IMR-90 (cell line): ENCODE measurements at regions not wholly inside any gene's neighbourhood (a gene's known extent, or its start where the extent isn't known, plus 50 kb on each side); places are given as distances from the start of the nearest gene placed in this dataset.

Experiments used
- ATAC-seq: fragments of 200-7000 bp; cut with Tn5 transposase; 2 replicates; pipeline ENCODE4 v1.9.1; 2020; ENCODE audit warnings: low read depth, mild to moderate bottlenecking, moderate library complexity
- BruUV-seq: library from RNA; stranded (reverse); fragments of 400-500 nt; replicated peaks from 2 replicates; lab custom pipeline; 2021; lab: Mats Ljungman, UMichigan
- CTCF ChIA-PET: fragments of 300-600 bp; formaldehyde crosslinking; extraction: SDS; loops from one replicate; lab custom pipeline; 2021; ENCODE audit warnings: antibody characterized with exemption; lab: Yijun Ruan, JAX
- POLR2A ChIA-PET: fragments of 300-600 bp; sonication (Branson Sonifier 250); formaldehyde crosslinking; loops from one replicate; lab custom pipeline; 2022; ENCODE audit warnings: antibody characterized with exemption; ENCODE audit not compliant: unreplicated experiment; lab: Charles Lee
- DNase-seq: peaks from one replicate; pipeline ENCODE4 v3.0.0; 2013
- H2AFZ ChIP-seq: replicated peaks from 2 replicates; pipeline ENCODE3; 2013; ENCODE audit warnings: low read length, mild to moderate bottlenecking; ENCODE audit not compliant: poor library complexity
- H2AK5ac ChIP-seq: 2 replicates; pipeline ENCODE4 v1.6.1; 2013; ENCODE audit warnings: low read depth, low read length, inconsistent platforms
- H2AK9ac ChIP-seq: replicated peaks from 2 replicates; pipeline ENCODE3; 2013; ENCODE audit warnings: mild to moderate bottlenecking, low read depth, low read length, moderate library complexity; ENCODE audit not compliant: poor library complexity
- H2BK120ac ChIP-seq: 2 replicates; pipeline ENCODE4 v1.6.1; 2013; ENCODE audit warnings: low read depth, low read length, inconsistent platforms
- H2BK15ac ChIP-seq: 3 replicates; pipeline ENCODE4 v1.6.1; 2013; ENCODE audit warnings: low read depth, low read length, inconsistent platforms
- H2BK20ac ChIP-seq: 2 replicates; pipeline ENCODE4 v1.6.1; 2013; ENCODE audit warnings: low read depth, mild to moderate bottlenecking, inconsistent platforms, low read length, moderate library complexity
- H2BK5ac ChIP-seq: 2 replicates; pipeline ENCODE4 v1.6.1; 2013; ENCODE audit warnings: mild to moderate bottlenecking, low read depth, low read length, inconsistent platforms; ENCODE audit not compliant: poor library complexity, severe bottlenecking
- H3K14ac ChIP-seq: replicated peaks from 2 replicates; pipeline ENCODE4 v1.6.1; 2013; ENCODE audit warnings: low read depth, low read length, inconsistent platforms
- H3K18ac ChIP-seq: 2 replicates; pipeline ENCODE4 v1.6.1; 2013; ENCODE audit warnings: low read depth, low read length, control low read depth
- H3K23ac ChIP-seq: 2 replicates; pipeline ENCODE4 v1.6.1; 2013; ENCODE audit warnings: low read depth, low read length, inconsistent platforms
- H3K27ac ChIP-seq: 2 replicates; pipeline ENCODE4 v1.5.1; 2013; ENCODE audit warnings: mild to moderate bottlenecking, control low read depth, low read length; ENCODE audit not compliant: insufficient read depth
- H3K27me3 ChIP-seq: 2 replicates; pipeline ENCODE4 v1.6.1; 2013; ENCODE audit warnings: low read length; ENCODE audit not compliant: control insufficient read depth, insufficient read depth
- H3K36me3 ChIP-seq: 2 replicates; pipeline ENCODE4 v1.6.1; 2013; ENCODE audit warnings: low read length, mixed read lengths; ENCODE audit not compliant: control insufficient read depth, insufficient read depth
- H3K4ac ChIP-seq: 2 replicates; pipeline ENCODE4 v1.6.1; 2013; ENCODE audit warnings: low read depth, low read length, inconsistent platforms
- H3K4me1 ChIP-seq: 2 replicates; pipeline ENCODE4 v1.6.1; 2013; ENCODE audit warnings: low read length, mixed read lengths; ENCODE audit not compliant: control insufficient read depth, insufficient read depth
- H3K4me2 ChIP-seq: 2 replicates; pipeline ENCODE4 v1.6.1; 2013; ENCODE audit warnings: low read depth, mild to moderate bottlenecking, control low read depth, low read length, moderate library complexity
- H3K4me3 ChIP-seq: 2 replicates; pipeline ENCODE4 v1.5.1; 2013; ENCODE audit warnings: low read depth, mild to moderate bottlenecking, control low read depth, low read length, moderate library complexity; ENCODE audit not compliant: insufficient read depth
- H3K56ac ChIP-seq: 2 replicates; pipeline ENCODE4 v1.6.1; 2013; ENCODE audit warnings: low read length, inconsistent platforms; ENCODE audit not compliant: insufficient read depth; ENCODE audit errors: extremely low read depth
- H3K79me1 ChIP-seq, 2 experiments: 2 replicates each; pipeline ENCODE4 v1.6.1; 2013; ENCODE audit warnings: low read length in 2 of 2, inconsistent platforms in 1 of 2, low read depth in 1 of 2
- H3K9ac ChIP-seq: 2 replicates; pipeline ENCODE4 v1.6.1; 2013; ENCODE audit warnings: low read depth, low read length, control low read depth
- H3K9me1 ChIP-seq: 2 replicates; pipeline ENCODE4 v1.6.1; 2013; ENCODE audit warnings: low read length, inconsistent platforms; ENCODE audit not compliant: insufficient read depth
- H3K9me3 ChIP-seq: 2 replicates; pipeline ENCODE4 v1.6.1; 2013; ENCODE audit warnings: low read length; ENCODE audit not compliant: control insufficient read depth, insufficient read depth
- H4K20me1 ChIP-seq: 2 replicates; pipeline ENCODE4 v1.6.1; 2013; ENCODE audit warnings: low read length, inconsistent platforms; ENCODE audit not compliant: insufficient read depth
- H4K5ac ChIP-seq: 2 replicates; pipeline ENCODE4 v1.6.1; 2013; ENCODE audit warnings: mild to moderate bottlenecking, low read depth, low read length, control low read depth
- H4K8ac ChIP-seq, 2 experiments: 2 replicates each; pipeline ENCODE4 v1.6.1; 2013; ENCODE audit warnings: low read depth in 2 of 2, low read length in 2 of 2, control low read depth in 1 of 2, inconsistent platforms in 1 of 2
- H4K91ac ChIP-seq: 2 replicates; pipeline ENCODE4 v1.6.1; 2013; ENCODE audit warnings: low read depth, low read length, inconsistent platforms; ENCODE audit not compliant: insufficient read depth
- CHD1 ChIP-seq: IDR thresholded peaks from 2 replicates; pipeline ENCODE4 v1.6.1; 2012; ENCODE audit warnings: low read depth, low read length, improper control_type of control experiment
- WGBS, 2 experiments: methylation state at CpG; one replicate each; pipeline versions ENCODE4 v1.1.5 to v1.1.7; 2013; ENCODE audit warnings: missing lambda C conversion rate in 2 of 2; ENCODE audit not compliant: insufficient read length in 1 of 2; ENCODE audit errors: extremely low coverage in 2 of 2; 5-methylcytosine and 5-hydroxymethylcytosine counted together
- dilution Hi-C: fragments of 300-500 bp; cut with HindIII; formaldehyde crosslinking; loops from one replicate; pipeline ENCODE4 v1.14.3; 2018; ENCODE audit warnings: low sequenced_read_pairs; ENCODE audit not compliant: unreplicated experiment
- in situ Hi-C: fragments of 300-500 bp; cut with MboI; formaldehyde crosslinking; loops from 3 replicates; pipeline ENCODE4 v1.14.3; 2019; ENCODE audit warnings: low sequenced_read_pairs, inconsistent platforms, mixed read lengths
- intact Hi-C: fragments of 100-400 bp; cut with micrococcal nuclease; formaldehyde crosslinking; loops from 2 replicates; pipeline ENCODE4 v1.10.0; 2022

DNA sequence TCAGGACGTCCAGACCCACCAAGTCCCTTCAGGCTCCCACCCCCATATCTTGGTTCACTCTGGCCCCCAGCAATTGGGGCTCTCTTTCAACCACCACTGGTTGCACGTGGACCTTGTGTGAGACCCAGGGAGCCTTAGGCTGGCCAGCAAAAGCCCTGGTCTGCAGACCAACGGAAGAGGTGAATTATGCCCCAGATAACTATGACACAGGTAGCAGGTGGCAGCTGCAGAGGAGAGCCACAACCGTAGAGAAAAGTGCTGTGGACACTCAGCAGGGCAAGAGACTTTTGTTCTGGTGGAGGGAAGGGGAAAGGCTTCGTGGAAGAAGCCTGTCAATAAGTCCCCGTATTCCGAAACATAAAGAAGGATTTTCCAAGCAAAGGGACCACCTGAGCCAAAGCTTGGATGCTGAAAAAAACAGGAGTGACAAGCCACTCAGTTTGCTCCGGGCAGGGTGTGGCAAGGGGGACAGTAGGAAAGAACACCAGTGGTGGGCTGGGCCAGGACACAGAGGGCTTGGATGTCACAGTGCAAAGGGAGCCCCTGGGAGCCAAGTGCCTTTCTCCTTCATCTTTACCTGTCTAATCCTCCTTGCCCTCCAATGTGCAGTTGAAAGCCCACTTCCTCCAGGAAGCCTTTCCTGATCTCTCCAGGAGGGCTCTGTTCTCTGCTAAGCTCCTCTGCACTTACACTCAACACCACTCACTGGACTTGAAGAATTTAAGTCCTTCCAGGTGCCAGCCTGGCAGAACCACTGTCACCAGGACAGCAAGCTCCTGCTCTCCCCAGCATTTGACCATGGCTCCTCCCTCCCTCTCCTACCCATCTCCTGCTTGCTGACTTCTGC is 264.7 kb downstream of the BUD13 start:
- no peak overlapping the region for H4K8ac ChIP-seq
- H2BK120ac ChIP-seq: no peak overlapping the region
- H3K36me3 ChIP-seq: no peaks in the 10 kb centered on the region
- TF ChIP-seq CHD1: no peak
- H3K4me3 ChIP-seq: no peak overlapping the region
- in situ Hi-C loops (no loop called here), dilution Hi-C loops (no loop called here), intact Hi-C loops (no loop called here)
- no peak overlapping the region for H3K56ac ChIP-seq
- H4K91ac ChIP-seq: no peak overlapping the region
- no peak overlapping the region for H2BK20ac ChIP-seq
- no peak for DNase-seq
- H3K4me1 ChIP-seq: no peaks in the 10 kb centered on the region
- no peak overlapping the region for H2AK5ac ChIP-seq
- WGBS, 2 experiments: 67% methylated on average over 4 of the region's 8 CpGs; no CpG with 5 or more reads in 1 of the 2 experiments
- ChIA-PET POLR2A (no interaction called here), CTCF (no interaction called here)
- no peak overlapping the region for H3K9ac ChIP-seq
- H3K14ac ChIP-seq: no peak overlapping the region
- no peak for ATAC-seq
- H3K23ac ChIP-seq: no peak overlapping the region
- H2BK5ac ChIP-seq: no peak overlapping the region
- no peaks in the 10 kb centered on the region for H3K9me3 ChIP-seq
- no TSS peak for BruUV-seq
- no peak overlapping the region for H2AFZ ChIP-seq
- no peak overlapping the region for H2AK9ac ChIP-seq
- no peak overlapping the region for H3K4ac ChIP-seq
- H3K18ac ChIP-seq: no peak overlapping the region
- H3K27me3 ChIP-seq: peaks cover 10% of the 10 kb centered on the region
- no peaks in the 10 kb centered on the region for H3K9me1 ChIP-seq
- H4K20me1 ChIP-seq: no peaks in the 10 kb centered on the region
- H3K79me1 ChIP-seq: no peaks in the 10 kb centered on the region
- no peak overlapping the region for H3K27ac ChIP-seq
- no peak overlapping the region for H2BK15ac ChIP-seq
- H4K5ac ChIP-seq: no peak overlapping the region
- no peak overlapping the region for H3K4me2 ChIP-seq
